Fibroblast of peridontal ligament (primary cell): ENCODE measurements at regions not wholly inside any gene's neighbourhood (a gene's known extent, or its start where the extent isn't known, plus 50 kb on each side); places are given as distances from the start of the nearest gene placed in this dataset.

Experiments
- DNase-seq: peaks from one replicate; pipeline ENCODE4 v3.0.0-alpha.2; 2010; ENCODE audit errors: extremely low read depth

DNA sequence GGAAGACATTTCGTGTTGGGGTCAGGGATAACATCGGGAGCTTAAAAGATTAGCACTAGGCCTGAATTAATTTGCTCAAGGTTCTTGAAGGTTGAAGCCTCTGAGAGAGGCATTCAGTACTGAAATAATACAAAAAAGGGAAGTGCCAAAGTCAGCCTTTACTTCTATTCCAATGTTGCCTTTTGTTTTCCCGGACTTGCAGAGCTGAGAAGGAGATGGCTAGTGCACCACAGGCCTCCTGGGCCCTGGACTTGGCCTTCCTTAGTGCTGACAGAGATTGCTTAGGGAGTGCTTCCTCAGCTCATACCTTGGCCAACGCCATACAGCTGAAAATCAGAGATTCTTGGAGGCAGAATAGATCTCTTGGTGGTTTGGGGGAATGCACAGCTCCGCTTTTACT, 333.6 kb upstream of the TBL1XR1 start:
- DNase-seq, result no peak

DNA sequence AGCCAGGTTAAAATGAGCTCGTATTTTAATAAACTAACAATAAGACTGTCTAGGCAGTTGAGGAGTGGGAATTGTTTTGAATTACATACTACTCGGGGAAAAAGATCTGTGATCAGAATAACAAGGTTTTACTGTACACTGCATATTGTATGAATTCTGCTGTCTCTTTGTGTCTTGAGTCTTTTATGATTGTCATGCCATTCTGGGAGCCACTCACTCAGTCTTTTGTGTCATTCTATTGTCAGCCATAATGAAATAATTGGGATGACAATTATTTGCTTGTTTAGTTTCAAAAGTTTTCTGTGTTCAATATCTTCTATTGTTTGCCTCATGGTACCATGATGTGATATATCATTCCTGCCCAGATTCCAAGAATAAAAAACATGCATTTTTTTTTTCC, 339.6 kb upstream of the TBL1XR1 start:
- no peak for DNase-seq

DNA sequence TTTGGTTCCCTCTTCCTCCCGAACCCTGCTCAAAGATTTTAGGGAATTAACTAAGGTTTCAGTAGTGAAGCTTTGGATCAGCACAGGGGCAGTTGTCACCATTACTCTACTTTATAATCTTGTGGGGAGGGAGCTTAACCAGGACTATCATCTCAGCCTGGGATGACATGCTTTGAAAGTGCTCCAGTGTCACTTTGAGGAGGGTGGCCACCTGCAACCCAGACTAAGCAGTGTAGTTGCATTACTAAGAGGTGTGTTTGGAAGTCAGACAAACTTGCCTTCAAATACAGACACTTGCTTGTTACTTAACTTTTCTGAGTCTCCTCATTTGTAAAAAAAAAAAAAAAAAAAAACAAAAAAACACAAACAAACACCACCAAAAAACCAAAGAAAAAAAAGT, 340.3 kb upstream of the TBL1XR1 start:
- no peak for DNase-seq

DNA sequence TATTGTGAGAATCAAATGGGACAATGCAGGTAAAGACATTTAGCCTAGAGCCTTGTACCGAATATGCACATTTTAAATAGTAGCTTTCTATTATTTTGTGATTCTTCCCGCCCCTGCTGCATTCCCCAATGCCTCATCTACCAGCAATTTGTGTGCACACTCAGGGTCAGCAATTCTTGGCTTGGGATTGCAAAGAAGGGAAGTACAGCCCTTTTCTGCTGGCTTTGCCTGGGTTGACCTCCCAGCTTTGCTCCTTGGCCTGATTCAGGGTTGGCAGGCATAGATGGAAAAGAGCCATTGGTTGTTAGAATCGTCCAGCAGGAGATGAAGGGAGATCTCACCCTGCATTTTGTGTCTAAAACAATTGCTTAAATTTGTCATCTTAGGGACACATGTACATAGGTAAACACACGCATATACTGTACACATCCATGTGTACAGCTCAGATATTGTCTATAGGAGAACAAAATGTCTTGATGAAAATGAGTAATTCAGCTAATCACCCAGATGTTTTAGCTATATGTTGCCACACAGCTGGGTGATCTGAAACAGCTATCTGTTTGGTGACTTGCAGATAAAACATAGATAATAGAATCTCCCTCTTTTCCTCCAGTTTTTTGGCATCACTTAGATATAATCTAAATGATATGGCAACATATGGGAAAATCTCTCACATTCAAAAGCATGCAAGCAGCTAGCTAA, 340.9 kb upstream of the TBL1XR1 start:
- DNase-seq, result peak; percentile 91

DNA sequence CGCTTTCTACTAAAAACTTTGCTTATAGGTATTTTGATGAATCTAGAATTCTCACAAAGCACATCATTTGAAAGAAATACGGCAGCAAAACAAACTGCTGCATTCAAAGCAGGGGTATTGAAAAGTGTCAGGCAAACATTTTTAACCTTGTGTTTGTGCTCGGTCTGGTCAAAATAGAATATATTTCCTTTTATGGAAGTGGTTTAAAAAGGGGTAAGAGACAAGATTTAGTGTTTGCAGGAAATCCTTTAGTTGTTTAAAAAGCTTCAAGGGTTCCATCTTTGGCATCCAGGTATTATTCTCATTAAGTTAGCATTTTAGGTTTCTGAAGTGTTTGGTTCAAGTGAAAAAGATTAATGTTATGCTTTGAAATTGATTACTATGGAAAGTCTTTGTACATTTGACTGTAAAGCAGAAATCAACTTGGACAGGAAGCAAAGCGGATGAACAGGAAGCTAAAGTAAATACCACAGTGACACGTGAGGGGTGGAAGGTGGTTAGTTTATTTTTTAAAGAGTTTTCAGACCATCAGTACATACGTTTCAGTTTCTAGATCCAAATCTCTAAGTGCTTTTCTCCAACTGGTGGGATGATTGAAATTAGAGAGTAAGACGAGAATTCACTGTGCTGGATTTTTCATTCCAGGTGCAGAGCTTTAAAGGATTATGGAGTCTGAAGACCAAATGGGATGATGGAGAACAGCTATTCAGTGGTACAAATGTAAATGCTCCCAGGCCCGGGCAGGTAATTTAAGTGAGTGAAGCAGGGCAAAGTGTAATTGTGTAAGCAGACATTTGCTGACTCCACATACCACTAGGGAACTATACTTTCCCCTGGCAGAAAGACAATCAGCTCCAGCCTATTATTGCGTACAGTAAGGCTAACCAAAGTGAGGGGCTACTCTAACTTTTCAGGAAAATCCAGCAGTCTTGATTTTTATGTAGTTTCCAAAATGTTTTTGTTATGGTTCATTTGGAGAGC, 341.8 kb upstream of the TBL1XR1 start:
- DNase-seq, result no peak

DNA sequence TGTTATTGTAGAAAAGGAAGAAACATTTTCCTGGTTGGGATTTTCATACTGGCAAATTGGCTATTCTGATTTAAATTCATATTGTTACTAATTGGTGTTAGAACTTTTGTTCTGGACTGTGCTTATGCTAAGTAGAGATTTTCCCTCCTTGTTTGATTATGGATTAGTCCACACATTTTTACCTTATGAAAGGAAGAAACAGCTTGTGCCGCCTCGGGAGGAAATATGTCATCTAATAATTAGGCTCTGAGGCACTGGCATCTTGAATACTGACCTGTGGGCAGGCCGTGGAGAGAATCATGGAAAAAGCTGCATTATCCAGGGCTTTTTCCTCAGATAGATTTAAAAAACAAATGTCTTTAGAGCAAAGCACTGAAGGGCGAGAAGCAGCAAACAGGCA, 344.3 kb upstream of the TBL1XR1 start:
- DNase-seq, result no peak

DNA sequence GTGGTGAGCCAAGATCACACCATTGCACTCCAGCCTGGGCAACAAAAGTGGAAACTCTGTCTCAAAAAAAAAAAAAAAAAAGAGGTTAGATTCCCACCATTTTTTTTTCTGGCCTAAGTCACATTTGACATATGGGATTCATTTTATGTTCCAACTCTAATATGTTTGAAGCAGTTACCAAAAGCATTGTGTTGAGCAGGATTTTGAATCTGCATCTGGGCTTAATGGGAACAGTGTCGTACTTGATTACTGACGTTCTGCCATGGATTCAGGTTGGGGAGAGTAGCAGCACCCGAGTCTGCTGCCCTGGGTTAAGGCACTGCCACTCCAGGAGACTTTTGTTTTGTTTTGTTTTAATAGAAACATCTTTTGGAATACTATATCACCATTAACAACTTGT, 348.7 kb upstream of the TBL1XR1 start:
- peak; percentile 51 for DNase-seq

DNA sequence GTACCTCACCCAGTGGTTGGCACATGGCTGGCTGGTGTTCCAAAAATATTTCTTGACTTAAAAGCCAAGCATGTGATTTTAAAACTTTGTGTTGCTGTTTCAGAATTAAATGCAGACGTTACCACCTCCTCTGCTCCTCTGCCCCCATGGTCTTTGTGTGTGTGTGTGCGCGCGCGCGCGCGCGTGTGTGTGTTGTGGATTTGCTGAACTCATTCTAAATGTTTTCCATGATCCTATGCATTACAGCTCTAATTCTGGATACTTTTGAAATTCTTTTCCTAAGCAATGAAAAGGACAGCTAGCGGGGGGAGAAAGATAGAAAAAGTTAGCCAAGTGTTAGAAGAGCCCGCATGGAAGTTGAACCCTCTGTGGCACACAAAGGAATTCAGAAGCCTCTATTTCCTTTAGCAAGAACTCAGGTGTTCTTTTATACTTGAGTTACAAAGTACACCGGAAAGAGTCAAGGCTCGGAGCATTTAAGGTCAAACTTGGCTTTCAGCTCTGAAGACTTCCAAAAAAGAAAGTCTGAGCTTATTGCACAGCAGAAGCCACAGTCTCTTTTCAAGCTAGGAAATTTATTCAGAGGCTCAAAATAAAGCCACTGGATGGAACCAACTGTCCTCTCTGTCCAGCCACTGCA, 350.5 kb upstream of the TBL1XR1 start:
- no peak for DNase-seq

DNA sequence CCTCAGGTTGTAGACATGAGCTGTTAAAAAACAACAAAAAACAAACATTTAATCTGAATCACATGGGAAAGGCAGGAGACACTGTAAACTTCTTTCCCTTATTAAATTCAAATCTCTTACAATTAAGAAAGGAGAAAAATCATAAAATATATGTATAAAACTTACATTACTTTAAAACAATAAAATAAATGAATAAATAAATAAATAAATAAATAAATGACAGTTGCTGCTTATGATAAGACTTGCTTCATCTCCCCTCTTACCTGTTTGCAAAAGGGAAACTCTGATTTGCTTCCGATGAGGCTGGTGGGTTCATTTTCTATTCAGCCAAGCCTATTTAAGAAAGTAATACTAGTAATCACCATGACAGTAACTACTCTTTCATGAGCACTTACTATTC, 353.4 kb upstream of the TBL1XR1 start:
- no peak for DNase-seq

DNA sequence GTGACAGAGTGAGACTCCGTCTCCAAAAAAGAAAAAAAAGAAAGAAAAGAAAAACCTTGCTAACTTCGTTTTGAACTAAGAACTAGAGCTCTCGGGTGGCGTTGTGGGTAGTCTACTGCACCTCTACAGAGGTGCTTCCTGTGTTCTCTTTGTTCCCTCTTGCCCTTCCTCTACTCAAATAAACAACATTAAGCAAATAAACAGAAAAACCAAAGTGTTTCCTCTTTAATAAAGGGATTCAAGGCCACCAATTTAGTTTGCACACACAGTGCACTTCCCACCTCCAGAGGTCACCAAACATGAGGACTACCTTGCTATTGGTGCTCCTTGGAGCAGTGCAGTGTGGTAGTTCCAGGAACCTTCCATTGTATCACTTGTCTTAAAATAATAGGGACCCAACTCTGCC, 354.2 kb upstream of the TBL1XR1 start:
- DNase-seq, result no peak

DNA sequence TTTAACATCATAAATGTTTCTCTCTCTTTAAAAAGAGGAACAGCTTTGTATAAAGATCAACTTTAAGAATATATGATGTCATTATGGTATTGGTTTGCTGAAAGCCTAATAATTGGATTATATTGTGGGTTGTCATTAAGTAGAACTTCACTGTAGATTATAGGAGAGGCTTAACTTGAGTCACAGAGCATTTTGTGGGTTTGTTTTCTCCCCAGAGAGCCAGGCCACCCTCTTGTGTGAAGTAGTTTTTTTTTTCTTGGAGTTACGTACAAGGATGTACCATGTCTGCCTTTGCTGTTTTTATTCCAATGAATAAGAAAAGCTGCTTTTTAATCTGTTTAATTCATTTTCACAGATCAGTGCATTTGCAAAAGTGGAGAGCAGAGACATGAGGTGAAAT, 354.8 kb upstream of the TBL1XR1 start:
- no peak for DNase-seq

DNA sequence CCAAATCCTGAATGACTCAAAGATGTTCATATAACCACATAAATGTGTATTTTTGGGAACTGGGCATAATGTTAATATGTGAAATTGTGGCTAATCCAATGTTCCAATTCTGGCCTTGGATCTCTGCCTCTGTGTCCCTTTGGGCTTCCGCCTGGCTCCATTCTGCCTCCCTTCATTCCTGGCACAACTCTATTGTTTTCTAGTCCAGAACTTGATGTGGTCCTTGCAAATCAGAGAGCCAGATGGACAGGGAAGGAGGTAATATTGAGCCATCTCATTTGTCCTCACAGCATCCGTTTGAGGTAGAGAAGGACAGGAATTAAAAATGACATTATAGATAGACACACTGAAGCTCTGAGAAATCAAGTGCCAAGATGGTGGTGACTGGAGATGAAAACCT, 355.7 kb upstream of the TBL1XR1 start:
- no peak for DNase-seq

DNA sequence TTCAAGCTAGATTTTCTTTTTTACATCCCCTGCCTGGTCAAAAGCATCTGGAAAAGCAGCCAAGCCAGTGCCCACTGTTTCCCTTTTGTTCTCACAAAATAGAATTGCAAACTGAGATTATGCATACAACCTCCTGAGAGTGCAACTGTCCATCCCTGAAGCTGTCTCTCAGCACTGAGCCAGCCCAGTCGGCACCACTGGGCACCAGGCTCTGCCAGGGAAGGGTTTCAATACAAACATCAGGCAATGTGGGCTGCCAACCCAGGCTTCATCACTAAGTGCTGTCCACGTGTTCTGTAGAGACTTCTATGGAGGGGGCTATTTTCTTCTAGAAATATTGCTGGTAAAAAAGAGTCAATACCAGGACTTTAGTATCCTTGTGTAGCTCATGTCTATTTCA, 356.3 kb upstream of the TBL1XR1 start:
- DNase-seq, result no peak

DNA sequence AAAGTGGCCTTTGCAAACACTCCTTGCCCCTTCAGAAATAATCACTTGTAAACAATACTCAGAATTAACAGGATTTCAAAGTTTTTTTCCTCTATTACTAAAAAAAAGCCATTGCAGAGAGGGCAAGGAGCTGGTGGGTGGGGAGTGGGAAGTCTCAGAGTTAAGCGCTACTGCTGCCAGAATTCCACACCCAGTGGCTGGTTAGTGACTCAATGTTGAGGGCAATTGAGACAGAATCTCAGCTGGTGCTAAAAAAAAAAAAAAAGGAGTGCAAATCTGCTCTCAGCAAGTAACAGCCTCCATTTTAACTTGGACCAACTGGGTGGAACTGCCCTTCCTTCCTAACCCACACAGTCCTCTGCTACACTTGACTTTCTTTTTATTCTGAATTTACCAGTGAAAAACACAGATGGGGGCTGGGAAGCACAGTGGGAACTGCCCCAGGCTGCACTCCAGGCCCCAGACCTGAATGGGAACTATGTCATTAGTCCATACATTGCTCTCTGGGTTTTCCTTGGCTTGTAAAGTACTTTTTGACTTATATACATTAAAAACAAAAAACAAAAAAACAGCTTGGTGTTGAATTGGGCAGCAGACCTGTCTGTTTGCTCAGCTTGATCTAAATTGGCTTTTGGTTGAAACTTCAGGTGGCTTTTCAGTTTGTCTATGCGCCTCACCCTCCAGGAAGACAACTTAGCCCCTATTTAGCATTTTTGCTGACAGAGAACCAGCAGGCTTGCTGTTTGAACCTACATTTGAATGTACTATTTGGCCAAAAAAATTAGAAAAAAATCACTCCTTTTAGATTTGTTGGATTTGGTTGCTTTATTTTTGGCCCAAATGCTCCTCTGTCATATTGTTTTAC, 357.8 kb upstream of the TBL1XR1 start:
- peak; percentile 90 for DNase-seq

DNA sequence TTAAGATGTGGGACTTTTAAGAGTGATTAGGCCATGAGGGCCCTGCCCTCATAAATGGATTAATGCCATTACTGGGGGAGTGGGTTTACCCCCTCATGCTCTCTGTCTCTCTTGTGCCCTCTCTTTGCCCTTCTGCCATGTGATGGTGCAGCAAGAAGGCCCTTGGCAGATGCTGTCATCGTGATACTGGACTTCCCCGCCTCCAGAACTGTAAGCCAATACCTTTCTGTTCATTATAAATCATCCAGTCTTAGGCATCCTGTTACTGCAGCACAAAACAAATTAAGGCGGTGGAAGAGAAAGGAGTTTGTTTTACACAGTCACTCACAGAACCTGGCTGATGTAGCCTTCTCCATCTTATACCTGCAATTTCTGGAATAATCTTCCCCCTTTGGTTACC, 360.3 kb upstream of the TBL1XR1 start:
- DNase-seq, result no peak

DNA sequence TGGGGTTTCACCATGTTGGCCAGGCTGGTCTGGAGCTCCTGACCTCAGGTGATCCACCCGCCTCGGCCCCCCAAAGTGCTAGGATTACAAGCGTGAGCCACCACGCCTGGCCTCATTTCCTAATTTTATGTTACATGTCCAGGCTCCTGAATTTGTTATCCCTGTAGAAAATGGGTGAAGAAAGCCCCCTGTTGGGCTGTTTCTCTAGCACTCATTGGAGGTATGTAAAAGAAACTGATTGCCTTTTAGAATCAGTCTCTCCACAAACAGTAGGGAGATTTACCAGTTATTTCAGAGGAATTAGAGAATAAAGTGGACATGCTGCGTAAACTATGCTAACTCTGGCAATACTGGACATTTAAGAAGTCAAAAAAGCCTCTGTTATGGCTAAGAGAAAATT, 364.1 kb upstream of the TBL1XR1 start:
- DNase-seq, result no peak

DNA sequence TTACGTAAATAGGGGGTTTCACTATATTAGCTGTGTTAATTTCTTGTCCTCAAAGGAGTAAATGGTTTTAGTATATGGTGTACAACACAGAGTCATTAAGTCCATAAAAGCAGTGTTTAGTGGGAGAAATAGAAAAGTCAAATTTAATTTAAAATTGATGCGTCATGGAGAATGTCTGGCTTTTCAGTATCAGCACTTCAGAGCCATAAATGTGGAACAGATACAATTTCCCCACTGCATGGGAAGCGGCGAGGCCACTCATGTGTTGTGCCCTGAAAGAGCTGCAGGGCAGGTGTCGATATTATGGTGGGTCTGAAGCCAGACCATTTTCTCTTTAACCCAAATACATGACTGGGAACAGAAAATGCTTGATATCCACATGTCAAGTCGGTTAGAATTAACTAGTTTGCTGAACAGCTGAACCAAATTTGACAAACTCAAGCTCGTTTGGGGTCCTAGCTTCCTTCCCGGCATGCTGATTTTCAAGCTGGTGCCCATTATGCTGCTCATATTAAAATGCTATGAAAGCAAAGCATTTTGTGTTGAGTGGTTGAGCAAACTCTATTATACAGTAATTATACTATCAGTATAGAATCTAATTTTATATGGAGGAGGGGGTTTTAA, 364.6 kb upstream of the TBL1XR1 start:
- no peak for DNase-seq

DNA sequence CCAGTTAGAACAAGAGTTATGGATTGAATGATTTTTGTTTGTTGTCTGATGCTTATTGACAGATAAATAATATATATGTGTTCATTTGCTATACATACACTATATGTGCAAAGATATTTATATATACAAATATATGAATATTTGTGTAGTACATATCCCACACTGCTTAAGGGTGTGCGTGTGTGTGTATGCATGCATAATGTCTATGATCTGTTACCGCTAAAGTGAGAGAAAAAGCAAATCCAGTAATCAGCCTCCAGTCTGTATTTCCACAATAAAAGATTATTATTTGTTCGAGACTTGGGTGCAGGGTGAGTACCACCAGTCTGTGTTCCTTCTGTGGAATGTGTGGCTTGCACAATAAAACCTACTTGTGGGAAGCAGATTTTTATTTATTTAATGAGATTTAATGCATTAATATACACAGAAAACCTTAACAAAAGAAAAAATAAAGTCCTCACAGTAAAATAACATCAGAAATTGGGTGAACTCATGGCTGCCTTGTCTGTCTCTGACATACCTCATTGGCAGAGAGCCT, 366.0 kb upstream of the TBL1XR1 start:
- DNase-seq, result no peak

DNA sequence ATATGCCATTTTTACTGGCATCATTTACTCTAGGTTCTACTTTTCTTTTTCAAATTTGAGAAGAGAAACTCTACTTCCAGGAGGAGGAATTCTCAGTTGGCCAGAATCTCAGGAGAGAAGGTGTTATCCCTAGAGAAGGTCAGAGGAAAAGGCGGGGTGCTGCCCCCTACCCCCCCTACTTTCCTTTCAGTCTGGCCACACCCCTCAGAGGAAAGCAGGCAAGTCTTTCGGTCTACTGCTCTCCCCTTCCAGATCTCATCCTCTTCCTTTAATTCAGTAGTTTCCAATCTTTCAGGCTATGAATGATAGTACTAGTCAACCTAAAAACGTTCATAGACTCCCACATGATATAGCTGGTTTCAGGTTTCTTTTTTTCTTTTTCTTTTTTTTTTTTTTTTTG, 366.5 kb upstream of the TBL1XR1 start:
- no peak for DNase-seq

DNA sequence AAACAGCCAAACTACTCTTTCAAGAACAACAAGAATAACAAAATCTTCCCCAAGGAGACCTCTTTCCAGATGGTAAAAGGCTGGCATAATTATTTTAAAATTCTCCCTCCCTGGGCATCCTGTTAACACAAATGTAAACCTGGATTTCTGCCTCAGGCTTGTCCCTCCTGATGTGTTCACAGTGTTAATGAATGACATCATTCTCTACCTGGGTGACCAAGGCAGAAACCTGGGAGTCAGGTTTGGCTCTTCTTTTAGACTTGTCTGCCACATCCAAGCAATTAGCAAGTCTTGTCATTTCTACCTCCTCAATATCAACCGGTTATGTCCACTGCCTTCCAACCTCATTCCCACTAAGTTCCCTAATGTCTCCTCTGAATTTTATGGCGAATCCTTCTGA, 368.7 kb upstream of the TBL1XR1 start:
- DNase-seq, result no peak

DNA sequence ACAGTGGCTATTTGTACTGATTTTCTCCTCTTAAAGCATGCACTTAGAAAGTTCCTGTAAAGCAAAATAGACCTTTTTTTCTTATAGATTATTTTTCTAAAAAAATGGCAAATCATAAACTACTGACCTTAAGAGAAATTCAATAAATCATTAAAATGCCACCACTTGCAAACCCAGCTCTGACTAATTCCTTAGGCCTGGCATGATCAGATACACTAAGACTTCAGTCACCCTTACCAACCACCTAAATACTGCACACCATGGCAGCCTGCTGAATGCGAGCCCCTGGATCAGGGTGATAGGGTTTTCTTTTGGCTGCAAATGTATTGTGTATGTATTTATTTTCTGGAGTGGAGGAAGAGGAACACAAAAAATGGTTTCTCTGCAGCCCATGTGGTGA, 370.6 kb upstream of the TBL1XR1 start:
- DNase-seq, result peak; percentile 29
